GM18907 (cell line): ENCODE measurements at regions not wholly inside any gene's neighbourhood (a gene's known extent, or its start where the extent isn't known, plus 50 kb on each side); places are given as distances from the start of the nearest gene placed in this dataset.

ENCODE experiments used
- ATAC-seq: cut with Tn5 transposase; IDR thresholded peaks from one replicate; pipeline ENCODE4 v1.9.1; 2021; ENCODE audit warnings: mild to moderate bottlenecking, moderate library complexity; ENCODE audit not compliant: unreplicated experiment

- no peak for ATAC-seq
Measured at GRCh38 chr17:69880591-69881112, 194.4 kb upstream of the KCNJ16 start.

- ATAC-seq: no peak
Measured at GRCh38 chr17:69882281-69882680, 192.7 kb upstream of the KCNJ16 start.

- no peak for ATAC-seq
Measured at GRCh38 chr17:69883120-69883519, 191.9 kb upstream of the KCNJ16 start.

GRCh38 chr17:69884356-69884755 lies 190.7 kb upstream of the KCNJ16 start:
- ATAC-seq: no peak

GRCh38 chr17:69884846-69885245 lies 190.2 kb upstream of the KCNJ16 start:
- no peak for ATAC-seq

- ATAC-seq: no peak
Measured at GRCh38 chr17:69898601-69899000, 176.4 kb upstream of the KCNJ16 start.

- no peak for ATAC-seq
Measured at GRCh38 chr17:69900101-69900500, 174.9 kb upstream of the KCNJ16 start.

- no peak for ATAC-seq
Measured at GRCh38 chr17:69900829-69901228, 174.2 kb upstream of the KCNJ16 start.

- no peak for ATAC-seq
Measured at GRCh38 chr17:69906306-69906705, 168.7 kb upstream of the KCNJ16 start.

- no peak for ATAC-seq
Measured at GRCh38 chr17:69907132-69907847, 167.7 kb upstream of the KCNJ16 start.

GRCh38 chr17:69908626-69909368 lies 166.2 kb upstream of the KCNJ16 start:
- no peak for ATAC-seq

GRCh38 chr17:69909389-69909788 lies 165.6 kb upstream of the KCNJ16 start:
- no peak for ATAC-seq

- no peak for ATAC-seq
Measured at GRCh38 chr17:69912805-69913204, 162.2 kb upstream of the KCNJ16 start.

GRCh38 chr17:69913216-69913615 lies 161.8 kb upstream of the KCNJ16 start:
- no peak for ATAC-seq

GRCh38 chr17:69913616-69914015 lies 161.4 kb upstream of the KCNJ16 start:
- no peak for ATAC-seq

GRCh38 chr17:69914520-69914919 lies 160.5 kb upstream of the KCNJ16 start:
- ATAC-seq: no peak

GRCh38 chr17:69916761-69917160 lies 158.3 kb upstream of the KCNJ16 start:
- ATAC-seq: no peak

GRCh38 chr17:69918164-69918563 lies 156.9 kb upstream of the KCNJ16 start:
- ATAC-seq: no peak

GRCh38 chr17:69919789-69920188 lies 155.2 kb upstream of the KCNJ16 start:
- no peak for ATAC-seq

- no peak for ATAC-seq
Measured at GRCh38 chr17:69921046-69921445, 154.0 kb upstream of the KCNJ16 start.

GRCh38 chr17:69928611-69929010 lies 146.4 kb upstream of the KCNJ16 start:
- no peak for ATAC-seq

- no peak for ATAC-seq
Measured at GRCh38 chr17:69936996-69937395, 138.0 kb upstream of the KCNJ16 start.
